ENCODE measurements at regions not wholly inside any gene's neighbourhood (a gene's known extent, or its start where the extent isn't known, plus 50 kb on each side); places are given as distances from the start of the nearest gene placed in this dataset.

DNA sequence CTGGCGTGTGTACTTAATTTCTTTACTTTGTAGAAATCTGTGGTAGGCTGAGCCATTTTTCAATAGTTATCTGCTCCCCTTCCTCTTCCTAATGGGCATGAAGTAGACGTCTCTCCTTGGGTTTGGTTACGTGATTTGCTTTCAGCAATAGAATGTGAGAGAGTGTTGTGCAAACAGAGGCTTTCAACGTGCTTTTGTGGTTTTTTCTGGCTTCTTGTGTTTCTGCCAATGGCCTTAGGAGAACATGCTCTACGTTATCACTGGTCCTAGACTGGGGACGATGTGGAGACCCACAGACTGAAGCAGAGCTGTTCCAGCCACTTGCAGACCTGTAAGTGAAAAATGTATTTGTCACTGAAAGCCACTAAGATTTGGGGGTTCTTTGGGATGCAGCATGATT, 107.2 kb upstream of the NPTX2 start:
- H3K9me3 ChIP-seq (ENCODE audit: low read depth, low read length, poor library complexity, severe bottlenecking), result no peaks in the 10 kb centered on the region
- no peaks in the 10 kb centered on the region for H3K4me1 ChIP-seq (ENCODE audit: insufficient read depth, low read length, poor library complexity, severe bottlenecking)
- H3K36me3 ChIP-seq (ENCODE audit: insufficient read depth, low read length, poor library complexity, severe bottlenecking), result no peaks in the 10 kb centered on the region
- H3K27me3 ChIP-seq (replicated peaks; ENCODE audit: insufficient read depth, low read depth, low read length, poor library complexity), result peaks cover 7% of the 10 kb centered on the region
- intact Hi-C loops (cut with micrococcal nuclease; ENCODE audit: unreplicated experiment), result no loop called here
- TF ChIP-seq EZH2 (IDR thresholded peaks at IDR 0.05; ENCODE audit: borderline replicate concordance, low read depth, low read length, poor library complexity, severe bottlenecking) (no peak), CTCF (conservative IDR thresholded peaks at IDR 0.05; ENCODE audit: low read depth, low read length) (no peak)
- no peak for DNase-seq (ENCODE audit: low spot score)
- H3K27ac ChIP-seq (ENCODE audit: low read depth, low read length, poor library complexity, severe bottlenecking), result no peak overlapping the region
- CTCF ChIA-PET, result no interaction called here
- POLR2A ChIA-PET (ENCODE audit: low non-redundant PET), result no interaction called here
- no peak overlapping the region for H3K4me3 ChIP-seq (ENCODE audit: low read depth, low read length, poor library complexity, severe bottlenecking)
- no TSS peak for BruUV-seq (replicated peaks)

DNA sequence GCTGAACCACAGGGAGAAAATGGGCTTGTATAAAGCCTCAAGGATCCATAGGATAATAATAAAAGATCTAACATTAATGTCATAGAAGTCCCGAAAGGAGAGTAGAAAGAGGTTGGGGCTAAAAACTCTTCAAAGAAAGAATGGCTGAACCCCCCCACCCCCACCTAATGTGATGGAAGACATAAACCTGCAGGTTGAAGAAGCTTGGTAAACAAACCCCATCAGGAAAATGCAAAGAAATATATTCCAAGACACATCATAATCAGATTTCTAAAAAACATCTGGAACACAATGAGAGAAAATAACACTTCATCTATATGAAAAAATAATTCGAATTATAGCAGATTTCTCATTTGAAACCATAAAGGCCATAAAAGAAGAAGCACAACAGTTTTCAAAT, 105.6 kb upstream of the BAIAP2L1 start:
- no peaks in the 10 kb centered on the region for H3K36me3 ChIP-seq (ENCODE audit: insufficient read depth, low read length, poor library complexity, severe bottlenecking)
- no TSS peak for BruUV-seq (replicated peaks)
- H3K4me1 ChIP-seq (ENCODE audit: insufficient read depth, low read length, poor library complexity, severe bottlenecking), result no peaks in the 10 kb centered on the region
- peaks cover 7% of the 10 kb centered on the region for H3K27me3 ChIP-seq (replicated peaks; ENCODE audit: insufficient read depth, low read depth, low read length, poor library complexity)
- intact Hi-C loops (cut with micrococcal nuclease; ENCODE audit: unreplicated experiment), result no loop called here
- DNase-seq (ENCODE audit: low spot score), result no peak
- no peaks in the 10 kb centered on the region for H3K9me3 ChIP-seq (ENCODE audit: low read depth, low read length, poor library complexity, severe bottlenecking)
- no peak overlapping the region for H3K27ac ChIP-seq (ENCODE audit: low read depth, low read length, poor library complexity, severe bottlenecking)
- POLR2A ChIA-PET (ENCODE audit: low non-redundant PET), result no interaction called here
- CTCF ChIA-PET, result no interaction called here
- no peak overlapping the region for H3K4me3 ChIP-seq (ENCODE audit: low read depth, low read length, poor library complexity, severe bottlenecking)
- TF ChIP-seq CTCF (conservative IDR thresholded peaks at IDR 0.05; ENCODE audit: low read depth, low read length), result no peak
- no peak for TF ChIP-seq EZH2 (IDR thresholded peaks at IDR 0.05; ENCODE audit: borderline replicate concordance, low read depth, low read length, poor library complexity, severe bottlenecking)

- no peak overlapping the region for H3K4me3 ChIP-seq (ENCODE audit: low read depth, low read length, poor library complexity, severe bottlenecking)
- intact Hi-C loops (cut with micrococcal nuclease; ENCODE audit: unreplicated experiment), result no loop called here
- no peak for DNase-seq (ENCODE audit: low spot score)
- no peak for TF ChIP-seq EZH2 (IDR thresholded peaks at IDR 0.05; ENCODE audit: borderline replicate concordance, low read depth, low read length, poor library complexity, severe bottlenecking)
- TF ChIP-seq CTCF (conservative IDR thresholded peaks at IDR 0.05; ENCODE audit: low read depth, low read length), result no peak
- CTCF ChIA-PET, result no interaction called here
- H3K9me3 ChIP-seq (ENCODE audit: low read depth, low read length, poor library complexity, severe bottlenecking), result no peaks in the 10 kb centered on the region
- BruUV-seq (replicated peaks), result no TSS peak
- H3K27me3 ChIP-seq (replicated peaks; ENCODE audit: insufficient read depth, low read depth, low read length, poor library complexity), result no peaks in the 10 kb centered on the region
- POLR2A ChIA-PET (ENCODE audit: low non-redundant PET), result no interaction called here
- no peak overlapping the region for H3K27ac ChIP-seq (ENCODE audit: low read depth, low read length, poor library complexity, severe bottlenecking)
- no peaks in the 10 kb centered on the region for H3K4me1 ChIP-seq (ENCODE audit: insufficient read depth, low read length, poor library complexity, severe bottlenecking)
- no peaks in the 10 kb centered on the region for H3K36me3 ChIP-seq (ENCODE audit: insufficient read depth, low read length, poor library complexity, severe bottlenecking)
These were observed 99.9 kb upstream of the BAIAP2L1 start for GRCh38 chr7:98500764-98501163.

All from A673 (cell line).